ENCODE measurements at regions not wholly inside any gene's neighbourhood (a gene's known extent, or its start where the extent isn't known, plus 50 kb on each side); places are given as distances from the start of the nearest gene placed in this dataset.

- no peak for TF ChIP-seq USF1 (IDR thresholded peaks at IDR 0.05; ENCODE audit: borderline replicate concordance, low read depth)
- TF ChIP-seq ELF1 (IDR thresholded peaks at IDR 0.05): no peak
- TF ChIP-seq TCF12 (IDR thresholded peaks at IDR 0.05): no peak
- no peak for TF ChIP-seq TAF1 (IDR thresholded peaks at IDR 0.05; ENCODE audit: borderline replicate concordance, low read depth, low read length)
- no peak for TF ChIP-seq YY1 (IDR thresholded peaks at IDR 0.05; ENCODE audit: low read depth)
- TF ChIP-seq JUND (IDR thresholded peaks at IDR 0.05): no peak
- no peak for TF ChIP-seq PBX3 (IDR thresholded peaks at IDR 0.05)
These were observed 697.6 kb downstream of the HACE1 start (continued) for GRCh38 chr6:104162036-104162669.

GRCh38 chr6:104159045-104159618 lies 700.6 kb downstream of the HACE1 start:
- CTCF ChIA-PET: no interaction called here
- WGBS (ENCODE audit: low lambda C conversion rate): 37% methylated on average over 2 of the region's 2 CpGs

More at GRCh38 chr6:104159045-104159618, 700.6 kb downstream of the HACE1 start:
- Histone ChIP-seq H3F3A (replicated peaks; ENCODE audit: insufficient read depth) (no peaks in the 10 kb centered on the region), H3K79me2 (ENCODE audit: insufficient read depth) (no peaks in the 10 kb centered on the region), H3K27me3 (ENCODE audit: insufficient read depth) (no peaks in the 10 kb centered on the region), H3K4me1 (ENCODE audit: control insufficient read depth in 1 of 2, insufficient read depth in 2 of 2, low read depth in 1 of 2, low read length in 1 of 2) (no peaks in the 10 kb centered on the region), H3K9ac (no peak overlapping the region), H3K27ac (ENCODE audit: low read depth in 2 of 2, low read length in 1 of 2) (no peak overlapping the region), H3K36me3 (replicated peaks in 1 of 2; ENCODE audit: control insufficient read depth in 1 of 2, insufficient read depth in 2 of 2, low read length in 1 of 2) (no peaks in the 10 kb centered on the region), H3K9me2 (no peaks in the 10 kb centered on the region), H2AFZ (ENCODE audit: low read depth) (no peak overlapping the region), H3K4me2 (no peak overlapping the region), H3K4me3 (ENCODE audit: low read depth in 2 of 2, low read length in 1 of 2) (no peak overlapping the region), H3K9me3 (no peaks in the 10 kb centered on the region), H4K20me1 (ENCODE audit: insufficient read depth) (no peaks in the 10 kb centered on the region)
- TF ChIP-seq MXI1 (IDR thresholded peaks at IDR 0.05; ENCODE audit: low read depth, low read length) (no peak), NRF1 (IDR thresholded peaks at IDR 0.05; ENCODE audit: low read depth, low read length) (no peak), MAX (IDR thresholded peaks at IDR 0.05; ENCODE audit: low read depth) (no peak), USF2 (IDR thresholded peaks at IDR 0.05; ENCODE audit: borderline replicate concordance, low read depth, low read length) (no peak), RCOR1 (IDR thresholded peaks at IDR 0.05; ENCODE audit: low read length) (no peak), CTCF (IDR thresholded peaks at IDR 0.05) (no peak), EP300 (IDR thresholded peaks at IDR 0.05; ENCODE audit: borderline replicate concordance in 1 of 2, low read depth in 1 of 2, low read length in 1 of 2) (no peak), FOXM1 (IDR thresholded peaks at IDR 0.05; ENCODE audit: low read depth) (no peak), ZBTB33 (IDR thresholded peaks at IDR 0.05; ENCODE audit: borderline replicate concordance, low read depth) (no peak), SIN3A (IDR thresholded peaks at IDR 0.05; ENCODE audit: borderline replicate concordance, low read depth, low read length) (no peak), SMC3 (IDR thresholded peaks at IDR 0.05; ENCODE audit: low read depth, low read length) (no peak), YY1 (IDR thresholded peaks at IDR 0.05; ENCODE audit: low read depth) (no peak), RFX5 (IDR thresholded peaks at IDR 0.05; ENCODE audit: low read length) (no peak), NFIC (IDR thresholded peaks at IDR 0.05; ENCODE audit: borderline replicate concordance) (no peak), POLR2AphosphoS5 (IDR thresholded peaks at IDR 0.05; ENCODE audit: low read depth, low read length) (no peak), JUND (IDR thresholded peaks at IDR 0.05) (no peak), RAD21 (IDR thresholded peaks at IDR 0.05; ENCODE audit: low read length) (no peak), GATA2 (CRISPR knock-in tag; IDR thresholded peaks at IDR 0.05) (no peak), FOSL2 (IDR thresholded peaks at IDR 0.05; ENCODE audit: borderline replicate concordance, low read depth) (no peak), TCF12 (IDR thresholded peaks at IDR 0.05) (no peak)
- POLR2A ChIA-PET: no interaction called here
- DNase-seq: no peak
